ENCODE measurements at regions not wholly inside any gene's neighbourhood (a gene's known extent, or its start where the extent isn't known, plus 50 kb on each side); places are given as distances from the start of the nearest gene placed in this dataset.

DNA sequence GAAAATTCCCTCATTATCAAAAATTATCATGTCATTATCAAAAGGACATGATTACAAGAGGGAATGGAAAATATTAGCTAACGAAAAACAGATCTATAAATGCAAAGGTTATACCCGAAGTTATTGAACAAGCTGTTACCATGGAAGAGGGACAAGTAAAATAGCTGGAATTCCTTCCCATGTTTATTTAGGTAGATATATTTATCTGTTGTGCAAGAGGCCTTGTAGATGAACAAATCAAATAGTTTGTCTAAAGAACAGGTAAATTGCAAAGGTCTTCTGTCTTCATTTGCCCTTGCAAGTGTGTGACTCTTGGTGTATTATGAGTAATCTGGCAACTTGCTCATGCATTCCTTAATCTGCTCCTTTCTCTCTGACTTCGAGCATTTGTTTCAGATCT, 1170.9 kb downstream of the SORCS1 start:
- Histone ChIP-seq H3K4me3 (ENCODE audit: low read length) (no peak overlapping the region), H3K4me1 (ENCODE audit: control insufficient read depth, low read depth, low read length) (no peaks in the 10 kb centered on the region), H3K36me3 (ENCODE audit: control insufficient read depth, low read depth, low read length) (no peaks in the 10 kb centered on the region), H3K27ac (ENCODE audit: low read length) (no peak overlapping the region), H3K9me3 (ENCODE audit: control insufficient read depth, low read depth, low read length) (no peaks in the 10 kb centered on the region), H3K9ac (ENCODE audit: low read length) (no peak overlapping the region), H3K27me3 (ENCODE audit: control insufficient read depth, insufficient read depth, low read length) (no peaks in the 10 kb centered on the region)

DNA sequence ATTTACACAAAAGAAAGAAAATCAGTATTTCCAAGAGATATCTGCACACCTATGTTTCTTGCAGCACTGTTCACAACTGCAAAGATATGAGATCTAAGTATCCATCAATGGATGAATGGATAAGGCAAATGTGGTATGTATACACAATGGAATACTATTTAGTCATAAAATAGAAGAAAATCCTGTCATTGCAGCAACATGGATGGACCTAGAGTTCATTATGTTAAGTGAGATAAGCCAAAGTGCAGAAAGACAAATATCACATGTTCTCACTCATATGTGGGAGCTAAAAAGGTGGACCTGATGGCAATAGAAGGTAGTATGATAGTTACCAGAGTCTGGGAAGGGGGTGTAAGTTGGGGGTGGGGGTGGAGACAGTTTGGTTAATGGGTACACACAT, 1171.6 kb downstream of the SORCS1 start:
- Histone ChIP-seq H3K9me3 (ENCODE audit: control insufficient read depth, low read depth, low read length) (no peaks in the 10 kb centered on the region), H3K27me3 (ENCODE audit: control insufficient read depth, insufficient read depth, low read length) (no peaks in the 10 kb centered on the region), H3K27ac (ENCODE audit: low read length) (no peak overlapping the region), H3K9ac (ENCODE audit: low read length) (no peak overlapping the region), H3K36me3 (ENCODE audit: control insufficient read depth, low read depth, low read length) (no peaks in the 10 kb centered on the region), H3K4me1 (ENCODE audit: control insufficient read depth, low read depth, low read length) (no peaks in the 10 kb centered on the region), H3K4me3 (ENCODE audit: low read length) (no peak overlapping the region)

DNA sequence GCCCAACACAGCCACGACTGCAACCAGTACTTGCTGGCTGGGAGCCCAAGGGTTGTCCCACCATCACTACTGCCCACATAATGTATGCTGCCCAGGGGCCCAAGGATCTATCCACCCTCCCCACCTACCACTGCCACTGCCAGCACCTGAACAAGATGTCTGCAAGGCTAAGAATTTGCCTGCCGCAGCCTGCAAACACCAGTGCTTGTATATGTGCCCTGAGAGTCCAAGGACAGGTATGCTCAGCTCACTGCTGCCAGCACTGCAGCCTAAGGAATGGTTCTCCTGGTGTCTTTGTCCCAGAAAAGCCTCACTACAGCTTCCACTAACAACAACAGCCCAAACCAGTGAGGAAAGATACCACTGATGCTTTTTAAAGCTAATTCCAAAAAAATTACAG, 1174.0 kb downstream of the SORCS1 start:
- H3K4me1 ChIP-seq (ENCODE audit: control insufficient read depth, low read depth, low read length): no peaks in the 10 kb centered on the region
- no peaks in the 10 kb centered on the region for H3K27me3 ChIP-seq (ENCODE audit: control insufficient read depth, insufficient read depth, low read length)

DNA sequence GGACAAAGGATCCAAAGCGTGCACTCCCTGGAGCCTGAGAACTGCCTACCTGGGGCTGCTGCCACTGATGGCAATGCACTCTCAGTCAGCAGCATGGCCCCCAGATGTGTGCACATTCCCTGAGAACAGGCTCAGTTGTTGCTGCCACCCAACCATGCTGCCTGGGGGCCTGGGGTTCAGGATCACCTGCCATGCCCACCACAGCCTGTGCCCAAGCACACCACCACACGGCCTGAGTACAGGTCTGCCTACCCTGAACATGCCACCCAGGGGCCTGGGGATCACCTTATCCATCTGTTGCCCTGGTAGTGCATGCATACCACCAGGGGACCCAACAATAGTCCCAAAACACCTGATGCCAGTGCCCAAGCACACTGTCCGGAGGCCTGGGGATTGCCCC, 1174.5 kb downstream of the SORCS1 start:
- Histone ChIP-seq H3K9ac (ENCODE audit: low read length) (no peak overlapping the region), H3K27me3 (ENCODE audit: control insufficient read depth, insufficient read depth, low read length) (no peaks in the 10 kb centered on the region), H3K9me3 (ENCODE audit: control insufficient read depth, low read depth, low read length) (no peaks in the 10 kb centered on the region), H3K4me1 (ENCODE audit: control insufficient read depth, low read depth, low read length) (no peaks in the 10 kb centered on the region), H3K36me3 (ENCODE audit: control insufficient read depth, low read depth, low read length) (no peaks in the 10 kb centered on the region), H3K4me3 (ENCODE audit: low read length) (no peak overlapping the region), H3K27ac (ENCODE audit: low read length) (no peak overlapping the region)

More for the DNA sequence above, 1174.0 kb downstream of the SORCS1 start:
- no peaks in the 10 kb centered on the region for H3K9me3 ChIP-seq (ENCODE audit: control insufficient read depth, low read depth, low read length)
- H3K36me3 ChIP-seq (ENCODE audit: control insufficient read depth, low read depth, low read length): no peaks in the 10 kb centered on the region
- no peak overlapping the region for H3K4me3 ChIP-seq (ENCODE audit: low read length)
- no peak overlapping the region for H3K27ac ChIP-seq (ENCODE audit: low read length)
- no peak overlapping the region for H3K9ac ChIP-seq (ENCODE audit: low read length)

DNA sequence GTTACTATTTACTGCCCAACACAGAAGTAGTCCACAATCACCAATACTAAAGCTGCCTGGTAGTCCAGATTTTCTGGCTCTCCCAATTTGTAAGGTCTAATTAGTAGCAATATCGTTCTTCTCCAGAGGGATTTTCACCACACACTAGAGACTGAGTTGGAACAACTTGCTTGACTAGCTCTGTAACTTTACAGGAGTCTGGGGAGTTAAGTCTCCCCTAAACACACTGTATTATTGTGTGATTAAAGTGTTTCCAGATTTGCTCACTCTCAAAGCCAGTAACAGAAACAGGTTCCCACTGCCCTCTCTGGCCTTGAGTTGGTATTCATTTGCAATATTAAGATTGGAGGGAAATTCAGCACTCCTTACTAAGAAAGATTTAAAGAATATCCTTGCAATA, 1175.7 kb downstream of the SORCS1 start:
- no peaks in the 10 kb centered on the region for H3K9me3 ChIP-seq (ENCODE audit: control insufficient read depth, low read depth, low read length)
- no peaks in the 10 kb centered on the region for H3K4me1 ChIP-seq (ENCODE audit: control insufficient read depth, low read depth, low read length)
- H3K9ac ChIP-seq (ENCODE audit: low read length): no peak overlapping the region
- H3K4me3 ChIP-seq (ENCODE audit: low read length): no peak overlapping the region
- H3K36me3 ChIP-seq (ENCODE audit: control insufficient read depth, low read depth, low read length): no peaks in the 10 kb centered on the region
- H3K27ac ChIP-seq (ENCODE audit: low read length): no peak overlapping the region
- H3K27me3 ChIP-seq (ENCODE audit: control insufficient read depth, insufficient read depth, low read length): no peaks in the 10 kb centered on the region

DNA sequence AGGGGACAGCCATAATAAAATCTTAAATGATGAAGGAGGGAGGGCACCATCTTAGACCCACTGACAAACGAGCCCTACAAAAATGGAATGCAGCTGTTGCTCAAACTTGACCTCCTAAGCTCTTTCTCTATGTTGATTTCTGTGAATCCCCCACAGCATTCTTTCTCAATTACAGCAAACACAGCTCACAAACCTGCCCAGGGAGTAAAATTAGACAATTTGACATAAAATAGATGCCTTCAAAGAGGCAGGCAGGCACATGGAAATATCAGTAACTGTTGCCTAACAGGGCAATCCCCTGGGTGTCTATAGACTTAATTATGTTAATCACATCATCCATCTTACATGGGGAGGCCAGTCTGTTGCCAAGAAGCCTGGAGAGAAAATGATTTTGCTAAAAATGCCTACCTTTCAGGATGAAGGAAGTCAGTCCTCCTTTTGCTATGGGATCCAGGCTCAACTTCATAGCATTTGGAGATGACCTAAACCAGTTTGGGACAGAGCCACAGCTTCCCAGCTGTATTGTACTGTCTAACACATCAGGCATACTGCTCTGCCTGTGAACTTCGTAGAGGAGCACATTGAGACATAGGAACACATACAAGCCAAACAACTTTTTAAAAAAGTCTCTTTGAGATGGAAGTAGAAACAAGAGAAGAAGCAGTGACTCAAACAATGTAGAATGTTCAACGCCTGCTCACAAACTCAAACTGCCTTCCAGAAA, 1177.4 kb downstream of the SORCS1 start:
- H3K27me3 ChIP-seq (ENCODE audit: control insufficient read depth, insufficient read depth, low read length): no peaks in the 10 kb centered on the region

DNA sequence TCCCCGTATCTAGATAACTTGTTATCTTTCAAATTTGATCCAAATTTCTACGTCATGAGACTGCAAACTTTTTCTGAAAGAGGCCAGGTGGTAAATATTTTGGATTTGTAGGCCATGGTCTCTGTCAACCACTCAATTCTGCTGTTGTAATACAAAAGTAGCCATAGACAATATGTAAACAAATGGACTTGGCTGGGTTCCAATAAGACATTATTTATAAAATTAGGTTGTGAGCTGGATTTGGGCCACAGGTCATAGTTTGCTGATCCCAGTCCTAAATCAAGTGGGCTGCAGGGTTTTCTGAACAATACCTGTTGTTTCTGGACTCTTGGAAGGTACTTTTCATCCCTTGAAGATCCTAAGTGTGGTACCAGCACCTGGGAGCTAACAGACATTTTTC, 1178.0 kb downstream of the SORCS1 start:
- Histone ChIP-seq H3K9ac (ENCODE audit: low read length) (no peak overlapping the region), H3K4me3 (ENCODE audit: low read length) (no peak overlapping the region), H3K4me1 (ENCODE audit: control insufficient read depth, low read depth, low read length) (no peaks in the 10 kb centered on the region), H3K27ac (ENCODE audit: low read length) (no peak overlapping the region), H3K27me3 (ENCODE audit: control insufficient read depth, insufficient read depth, low read length) (no peaks in the 10 kb centered on the region), H3K36me3 (ENCODE audit: control insufficient read depth, low read depth, low read length) (no peaks in the 10 kb centered on the region), H3K9me3 (ENCODE audit: control insufficient read depth, low read depth, low read length) (no peaks in the 10 kb centered on the region)

More for the DNA sequence above, 1177.4 kb downstream of the SORCS1 start:
- Histone ChIP-seq H3K27ac (ENCODE audit: low read length) (no peak overlapping the region), H3K36me3 (ENCODE audit: control insufficient read depth, low read depth, low read length) (no peaks in the 10 kb centered on the region), H3K9ac (ENCODE audit: low read length) (no peak overlapping the region), H3K4me3 (ENCODE audit: low read length) (no peak overlapping the region), H3K4me1 (ENCODE audit: control insufficient read depth, low read depth, low read length) (no peaks in the 10 kb centered on the region), H3K9me3 (ENCODE audit: control insufficient read depth, low read depth, low read length) (no peaks in the 10 kb centered on the region)

DNA sequence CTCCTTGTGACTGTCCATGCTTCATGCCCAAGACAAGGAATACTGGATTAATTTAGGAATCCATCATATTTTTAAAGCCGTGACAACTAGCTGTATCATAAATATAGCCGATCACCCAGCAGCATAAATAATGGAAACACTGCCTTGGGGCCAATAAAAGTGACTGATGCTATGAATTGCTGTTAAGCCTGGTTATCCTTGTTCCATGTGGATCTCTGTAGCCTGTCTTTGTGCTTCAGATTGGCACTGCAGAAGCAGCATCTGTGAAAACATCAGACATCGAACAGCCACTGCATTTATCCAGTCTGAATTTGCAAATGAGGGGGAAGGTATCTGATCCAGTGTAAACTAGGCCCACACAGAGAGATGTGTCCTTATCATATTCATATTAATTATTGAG, 1181.8 kb downstream of the SORCS1 start:
- Histone ChIP-seq H3K9ac (ENCODE audit: low read length) (no peak overlapping the region), H3K9me3 (ENCODE audit: control insufficient read depth, low read depth, low read length) (no peaks in the 10 kb centered on the region), H3K27me3 (ENCODE audit: control insufficient read depth, insufficient read depth, low read length) (no peaks in the 10 kb centered on the region), H3K4me3 (ENCODE audit: low read length) (no peak overlapping the region), H3K4me1 (ENCODE audit: control insufficient read depth, low read depth, low read length) (no peaks in the 10 kb centered on the region), H3K36me3 (ENCODE audit: control insufficient read depth, low read depth, low read length) (no peaks in the 10 kb centered on the region), H3K27ac (ENCODE audit: low read length) (no peak overlapping the region)

DNA sequence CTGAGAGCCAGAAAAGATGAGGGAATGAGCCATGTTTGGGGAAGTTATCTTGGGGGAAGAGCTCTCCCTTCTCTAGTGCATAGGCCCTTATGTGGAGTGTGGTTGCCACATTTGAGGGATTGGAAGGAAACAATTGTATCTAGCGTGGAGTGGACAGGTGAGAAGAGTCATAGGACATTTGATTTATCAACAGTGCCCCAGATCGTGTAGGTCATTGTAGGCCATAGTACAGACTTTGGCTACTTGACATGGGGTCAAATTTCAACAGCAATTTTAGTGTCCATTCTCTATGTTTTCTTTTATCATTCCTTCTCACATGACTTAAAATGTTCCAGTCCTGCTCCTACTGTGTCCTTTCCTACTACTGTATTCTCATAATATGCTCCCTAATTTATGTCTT, 1182.8 kb downstream of the SORCS1 start:
- Histone ChIP-seq H3K36me3 (ENCODE audit: control insufficient read depth, low read depth, low read length) (no peaks in the 10 kb centered on the region), H3K9me3 (ENCODE audit: control insufficient read depth, low read depth, low read length) (no peaks in the 10 kb centered on the region), H3K27ac (ENCODE audit: low read length) (no peak overlapping the region), H3K27me3 (ENCODE audit: control insufficient read depth, insufficient read depth, low read length) (no peaks in the 10 kb centered on the region), H3K4me3 (ENCODE audit: low read length) (no peak overlapping the region), H3K4me1 (ENCODE audit: control insufficient read depth, low read depth, low read length) (no peaks in the 10 kb centered on the region), H3K9ac (ENCODE audit: low read length) (no peak overlapping the region)

DNA sequence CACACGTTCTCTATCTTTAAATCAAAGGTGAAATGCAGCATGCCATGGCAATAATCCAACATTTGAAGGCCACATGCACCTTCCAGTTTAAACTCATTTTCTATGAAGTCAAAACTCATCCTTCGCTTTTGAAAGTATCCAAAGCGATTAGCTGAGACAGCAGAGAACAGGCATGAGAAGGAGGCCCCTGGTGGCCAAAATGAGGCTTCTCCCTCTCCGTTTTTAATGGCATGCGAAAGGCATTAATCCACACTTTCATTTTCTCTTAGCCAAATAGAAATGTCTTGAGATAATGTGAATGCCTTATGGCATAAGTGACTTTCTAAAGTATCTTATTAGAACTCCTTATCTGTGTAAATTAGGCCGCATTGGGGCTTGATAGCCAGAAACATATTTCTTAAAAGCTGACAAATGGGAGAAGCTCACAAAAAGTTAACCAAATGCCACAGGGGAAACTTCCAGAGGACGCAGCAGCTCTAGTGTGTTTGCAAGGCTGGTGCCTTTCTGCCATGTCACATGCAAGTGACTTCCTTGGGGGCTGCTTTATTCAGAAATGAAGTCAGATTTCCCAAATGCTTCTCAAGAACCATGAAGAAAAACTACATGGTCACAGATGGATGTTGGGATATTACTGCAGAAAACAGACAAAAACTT, 1189.6 kb downstream of the SORCS1 start:
- Histone ChIP-seq H3K4me3 (ENCODE audit: low read length) (no peak overlapping the region), H3K9me3 (ENCODE audit: control insufficient read depth, low read depth, low read length) (no peaks in the 10 kb centered on the region), H3K36me3 (ENCODE audit: control insufficient read depth, low read depth, low read length) (no peaks in the 10 kb centered on the region), H3K9ac (ENCODE audit: low read length) (no peak overlapping the region), H3K27me3 (ENCODE audit: control insufficient read depth, insufficient read depth, low read length) (no peaks in the 10 kb centered on the region), H3K27ac (ENCODE audit: low read length) (no peak overlapping the region), H3K4me1 (ENCODE audit: control insufficient read depth, low read depth, low read length) (peaks cover 21% of the 10 kb centered on the region)

DNA sequence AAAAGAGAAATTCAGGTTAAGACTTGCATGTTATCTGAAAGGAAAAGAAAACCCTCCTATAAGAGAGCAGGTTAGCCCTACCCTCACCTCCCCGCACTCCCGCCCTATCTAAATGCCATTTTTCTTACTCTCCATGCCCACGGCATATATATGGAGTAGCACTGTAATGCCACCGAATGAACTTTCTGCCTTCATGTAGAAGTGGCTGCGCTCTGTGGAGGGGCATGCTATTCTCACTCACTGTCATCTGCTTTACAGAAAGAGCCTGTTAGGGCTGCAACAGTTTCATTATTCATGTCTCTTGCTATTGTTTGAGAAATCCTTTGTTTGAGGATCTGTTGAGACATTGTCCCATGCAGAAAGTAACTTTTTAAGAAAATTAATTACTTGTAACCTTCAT, 1190.6 kb downstream of the SORCS1 start:
- Histone ChIP-seq H3K36me3 (ENCODE audit: control insufficient read depth, low read depth, low read length) (no peaks in the 10 kb centered on the region), H3K4me1 (ENCODE audit: control insufficient read depth, low read depth, low read length) (peaks cover 21% of the 10 kb centered on the region), H3K27me3 (ENCODE audit: control insufficient read depth, insufficient read depth, low read length) (no peaks in the 10 kb centered on the region), H3K27ac (ENCODE audit: low read length) (no peak overlapping the region), H3K9ac (ENCODE audit: low read length) (no peak overlapping the region), H3K4me3 (ENCODE audit: low read length) (no peak overlapping the region), H3K9me3 (ENCODE audit: control insufficient read depth, low read depth, low read length) (no peaks in the 10 kb centered on the region)

DNA sequence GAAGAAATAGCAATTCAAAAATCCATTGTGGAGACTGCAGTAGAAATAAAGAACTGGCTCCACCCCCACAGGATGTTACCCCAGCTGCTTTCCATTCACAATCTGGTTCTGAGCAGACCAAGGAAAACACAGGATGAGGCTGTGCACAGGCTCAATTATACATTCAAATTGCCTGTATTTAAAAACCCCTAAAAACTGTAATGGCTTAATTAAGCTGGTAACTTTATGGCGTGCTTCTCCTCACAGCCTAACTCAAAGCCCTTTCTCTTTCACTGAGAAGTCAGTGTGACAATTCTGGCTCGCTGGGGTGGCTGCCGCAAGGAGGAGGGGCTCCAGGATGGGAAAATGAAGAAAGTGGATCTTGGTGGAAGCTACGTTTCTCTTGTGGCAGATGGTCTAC, 1191.1 kb downstream of the SORCS1 start:
- Histone ChIP-seq H3K9me3 (ENCODE audit: control insufficient read depth, low read depth, low read length) (no peaks in the 10 kb centered on the region), H3K4me1 (ENCODE audit: control insufficient read depth, low read depth, low read length) (peaks cover 21% of the 10 kb centered on the region), H3K27me3 (ENCODE audit: control insufficient read depth, insufficient read depth, low read length) (no peaks in the 10 kb centered on the region), H3K36me3 (ENCODE audit: control insufficient read depth, low read depth, low read length) (no peaks in the 10 kb centered on the region), H3K9ac (ENCODE audit: low read length) (no peak overlapping the region), H3K27ac (ENCODE audit: low read length) (no peak overlapping the region), H3K4me3 (ENCODE audit: low read length) (no peak overlapping the region)

Measured in iPS-18a (cell line).